ENCODE measurements at regions not wholly inside any gene's neighbourhood (a gene's known extent, or its start where the extent isn't known, plus 50 kb on each side); places are given as distances from the start of the nearest gene placed in this dataset.
A peak's percentile ranks its signal among the peaks of the same experiment; 100 is the strongest.

DNA sequence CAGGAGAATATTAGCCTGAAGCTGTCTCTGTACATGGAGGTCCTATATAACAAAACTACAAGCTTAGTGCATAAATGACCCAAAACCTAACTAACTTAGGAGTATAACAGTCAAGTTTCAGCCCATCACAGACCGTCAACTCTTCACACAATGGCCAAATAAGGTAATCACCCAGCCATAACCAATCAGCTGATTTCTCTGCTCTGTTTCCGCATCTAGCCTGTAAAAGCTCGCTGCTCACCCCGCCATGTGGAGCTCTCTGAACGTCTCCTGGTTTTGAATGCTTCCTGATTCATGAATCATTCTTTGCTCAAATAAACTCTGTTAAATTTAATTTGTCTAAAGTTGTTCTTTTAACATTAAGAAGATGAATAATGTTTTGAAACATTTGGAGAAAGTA, 593.6 kb downstream of the TMX3 start:
- TF ChIP-seq, protein P1, sequence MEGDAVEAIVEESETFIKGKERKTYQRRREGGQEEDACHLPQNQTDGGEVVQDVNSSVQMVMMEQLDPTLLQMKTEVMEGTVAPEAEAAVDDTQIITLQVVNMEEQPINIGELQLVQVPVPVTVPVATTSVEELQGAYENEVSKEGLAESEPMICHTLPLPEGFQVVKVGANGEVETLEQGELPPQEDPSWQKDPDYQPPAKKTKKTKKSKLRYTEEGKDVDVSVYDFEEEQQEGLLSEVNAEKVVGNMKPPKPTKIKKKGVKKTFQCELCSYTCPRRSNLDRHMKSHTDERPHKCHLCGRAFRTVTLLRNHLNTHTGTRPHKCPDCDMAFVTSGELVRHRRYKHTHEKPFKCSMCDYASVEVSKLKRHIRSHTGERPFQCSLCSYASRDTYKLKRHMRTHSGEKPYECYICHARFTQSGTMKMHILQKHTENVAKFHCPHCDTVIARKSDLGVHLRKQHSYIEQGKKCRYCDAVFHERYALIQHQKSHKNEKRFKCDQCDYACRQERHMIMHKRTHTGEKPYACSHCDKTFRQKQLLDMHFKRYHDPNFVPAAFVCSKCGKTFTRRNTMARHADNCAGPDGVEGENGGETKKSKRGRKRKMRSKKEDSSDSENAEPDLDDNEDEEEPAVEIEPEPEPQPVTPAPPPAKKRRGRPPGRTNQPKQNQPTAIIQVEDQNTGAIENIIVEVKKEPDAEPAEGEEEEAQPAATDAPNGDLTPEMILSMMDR (IDR thresholded peaks at IDR 0.05; ENCODE audit: insufficient read depth, low read length): no peak
- H3K4me3 ChIP-seq (ENCODE audit: low read depth, low read length): no peak overlapping the region
- no peak for DNase-seq (ENCODE audit: low read depth)

DNA sequence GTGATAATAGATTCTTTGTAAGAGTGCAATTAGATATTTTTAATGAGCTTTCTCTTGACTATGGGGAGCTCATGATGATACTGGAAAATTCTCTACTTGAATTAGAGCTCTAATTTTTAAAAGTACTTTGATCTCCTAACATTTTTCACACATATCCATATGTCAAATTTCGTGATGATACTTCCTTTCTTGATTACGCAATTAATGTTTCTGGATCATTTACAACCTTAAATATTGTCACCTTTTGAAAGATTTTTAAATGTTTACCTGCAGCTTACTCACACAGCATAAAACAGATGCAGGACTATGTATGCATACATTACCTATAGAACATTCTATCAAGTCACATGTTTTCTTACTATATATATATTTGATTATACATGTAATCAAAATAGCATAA, 598.5 kb upstream of the DSEL start:
- no peak for DNase-seq (ENCODE audit: low read depth)
- no peak overlapping the region for H3K4me3 ChIP-seq (ENCODE audit: low read depth, low read length)
- TF ChIP-seq, protein P1 (IDR thresholded peaks at IDR 0.05; ENCODE audit: insufficient read depth, low read length): no peak

DNA sequence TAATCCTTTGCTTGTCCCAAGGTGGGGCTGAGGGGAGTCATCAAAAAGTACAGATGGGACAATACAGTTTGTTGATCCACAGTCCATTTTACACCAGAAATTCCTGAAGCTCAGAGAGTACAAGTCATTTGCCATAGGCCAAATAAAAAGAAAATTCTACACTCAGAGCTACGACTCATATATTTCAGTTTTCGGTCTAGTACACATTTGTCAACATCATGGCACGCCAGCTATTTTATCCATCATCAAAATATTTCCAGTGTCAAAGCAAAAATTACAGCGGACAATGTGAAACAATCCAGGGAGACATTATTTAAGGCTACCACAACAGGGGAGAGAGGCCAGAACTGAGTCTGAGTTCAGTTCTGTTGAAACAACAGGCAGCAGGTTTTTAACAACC, 587.5 kb upstream of the DSEL start:
- no peak overlapping the region for H3K4me3 ChIP-seq (ENCODE audit: low read depth, low read length)
- DNase-seq (ENCODE audit: low read depth): peak; percentile 16
- TF ChIP-seq, protein P1 (IDR thresholded peaks at IDR 0.05; ENCODE audit: insufficient read depth, low read length): no peak

DNA sequence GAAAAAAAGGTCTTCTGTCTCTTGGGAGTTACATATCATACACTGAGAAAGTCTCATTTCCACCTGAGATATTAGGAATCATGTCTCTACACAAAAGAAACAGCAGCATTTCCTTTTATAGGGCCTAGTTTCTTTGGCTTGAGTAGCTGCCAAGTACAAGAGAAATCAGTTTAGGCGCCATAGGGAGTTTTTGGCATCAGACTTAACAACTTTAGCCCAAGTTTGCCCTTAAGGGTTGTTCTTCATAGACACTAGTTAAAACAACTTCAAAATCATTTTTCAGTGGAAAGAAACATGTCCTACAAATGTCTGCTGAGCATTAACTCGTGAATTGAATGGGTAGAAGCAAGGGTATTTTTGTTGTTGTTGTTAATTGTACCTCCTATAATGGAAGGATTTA, 587.0 kb upstream of the DSEL start:
- TF ChIP-seq, protein P1 (IDR thresholded peaks at IDR 0.05; ENCODE audit: insufficient read depth, low read length): no peak
- DNase-seq (ENCODE audit: low read depth): no peak
- no peak overlapping the region for H3K4me3 ChIP-seq (ENCODE audit: low read depth, low read length)

DNA sequence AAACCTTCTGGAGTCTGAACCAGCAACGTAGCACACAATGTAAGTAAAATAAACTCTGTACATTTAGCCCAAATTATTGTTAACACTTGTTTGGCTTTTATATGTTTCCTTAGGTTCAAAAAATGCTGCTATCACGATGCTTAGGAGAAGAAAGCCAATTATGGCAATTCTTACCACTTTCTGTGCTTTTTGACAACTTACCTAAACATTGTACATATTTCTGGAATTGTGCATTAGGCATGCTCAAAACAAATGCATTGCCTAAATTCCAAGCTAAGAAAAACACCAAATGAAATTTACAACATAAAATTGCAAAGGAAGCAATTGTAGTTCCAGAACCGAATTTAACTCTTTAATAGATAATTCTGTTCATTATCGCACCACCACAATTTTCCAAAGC, 585.6 kb upstream of the DSEL start:
- no peak for DNase-seq (ENCODE audit: low read depth)
- TF ChIP-seq, protein P1 (IDR thresholded peaks at IDR 0.05; ENCODE audit: insufficient read depth, low read length): no peak
- H3K4me3 ChIP-seq (ENCODE audit: low read depth, low read length): no peak overlapping the region

DNA sequence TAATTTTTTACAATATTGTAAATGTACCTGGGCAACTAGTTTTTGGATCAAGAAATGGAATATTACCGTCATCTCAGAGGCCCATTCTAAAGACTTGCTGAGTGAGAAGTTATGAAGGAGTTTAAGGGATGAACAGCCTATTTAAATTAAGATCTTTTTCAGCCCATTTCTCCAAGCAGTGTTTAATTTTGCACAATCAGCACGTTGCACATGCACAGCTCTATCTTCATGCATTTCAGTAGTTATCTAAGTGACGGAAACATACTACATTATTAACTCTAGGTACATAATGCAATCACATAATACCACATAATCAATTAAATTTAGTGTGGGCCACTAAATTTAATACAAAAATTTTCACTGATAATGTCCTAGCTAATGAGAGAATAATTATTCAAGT, 582.1 kb upstream of the DSEL start:
- TF ChIP-seq, protein P1 (IDR thresholded peaks at IDR 0.05; ENCODE audit: insufficient read depth, low read length): no peak
- DNase-seq (ENCODE audit: low read depth): no peak
- no peak overlapping the region for H3K4me3 ChIP-seq (ENCODE audit: low read depth, low read length)

DNA sequence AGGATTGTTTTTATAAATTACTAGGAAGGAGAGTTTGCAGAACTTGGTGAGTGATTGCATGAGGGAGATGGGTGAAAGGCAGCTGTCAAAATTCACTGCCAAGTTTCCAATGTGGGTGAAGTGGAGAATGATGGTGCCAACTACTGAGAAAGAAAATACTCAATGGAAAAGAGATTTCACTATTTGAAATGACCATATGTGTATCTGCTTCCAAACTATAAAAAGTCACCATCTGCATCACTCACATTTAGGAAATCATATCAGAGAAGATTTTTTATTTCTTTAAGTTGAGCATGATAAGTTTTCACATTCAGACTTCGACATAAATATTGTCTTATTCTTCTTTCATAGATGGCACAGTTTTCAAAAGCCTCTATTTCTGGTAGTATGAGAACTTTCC, 570.0 kb upstream of the DSEL start:
- TF ChIP-seq, protein P1 (IDR thresholded peaks at IDR 0.05; ENCODE audit: insufficient read depth, low read length): no peak
- H3K4me3 ChIP-seq (ENCODE audit: low read depth, low read length): no peak overlapping the region
- no peak for DNase-seq (ENCODE audit: low read depth)
